HG03280 (cell line): ENCODE measurements at regions not wholly inside any gene's neighbourhood (a gene's known extent, or its start where the extent isn't known, plus 50 kb on each side); places are given as distances from the start of the nearest gene placed in this dataset.

ENCODE experiments used
- ATAC-seq: cut with Tn5 transposase; IDR thresholded peaks from one replicate; pipeline ENCODE4 v1.9.1; 2021; ENCODE audit warnings: mild to moderate bottlenecking, moderate library complexity; ENCODE audit not compliant: unreplicated experiment

GRCh38 chr6:164507206-164507940 is 802.0 kb downstream of the C6orf118 start:
- no peak for ATAC-seq

GRCh38 chr6:164505425-164505824 is 804.0 kb downstream of the C6orf118 start:
- no peak for ATAC-seq

GRCh38 chr6:164502833-164503232 is 806.6 kb downstream of the C6orf118 start:
- ATAC-seq, result no peak

- no peak for ATAC-seq
These were observed 813.4 kb downstream of the C6orf118 start for GRCh38 chr6:164495882-164496495.

- no peak for ATAC-seq
These were observed 831.0 kb downstream of the C6orf118 start for GRCh38 chr6:164478426-164478825.

GRCh38 chr6:164477790-164478189 is 831.6 kb downstream of the C6orf118 start:
- ATAC-seq, result no peak

- ATAC-seq, result no peak
These were observed 832.3 kb downstream of the C6orf118 start for GRCh38 chr6:164477101-164477500.

GRCh38 chr6:164469276-164469949 is 840.0 kb downstream of the C6orf118 start:
- ATAC-seq, result no peak

GRCh38 chr6:164455835-164456234 is 853.6 kb downstream of the C6orf118 start:
- no peak for ATAC-seq

GRCh38 chr6:164453835-164454234 is 855.6 kb downstream of the C6orf118 start:
- no peak for ATAC-seq

- no peak for ATAC-seq
These were observed 866.8 kb downstream of the C6orf118 start for GRCh38 chr6:164442572-164442971.

GRCh38 chr6:164439331-164439730 is 870.1 kb downstream of the C6orf118 start:
- ATAC-seq, result no peak

- ATAC-seq, result no peak
These were observed 872.4 kb downstream of the C6orf118 start for GRCh38 chr6:164436976-164437375.

GRCh38 chr6:164427728-164428402 is 881.5 kb downstream of the C6orf118 start:
- ATAC-seq, result no peak

GRCh38 chr6:164424489-164424888 is 884.9 kb downstream of the C6orf118 start:
- no peak for ATAC-seq

GRCh38 chr6:164419099-164419498 is 890.3 kb downstream of the C6orf118 start:
- ATAC-seq, result no peak

- no peak for ATAC-seq
These were observed 891.2 kb downstream of the C6orf118 start for GRCh38 chr6:164418262-164418588.

GRCh38 chr6:164417537-164418261 is 891.7 kb downstream of the C6orf118 start:
- ATAC-seq, result no peak

- ATAC-seq, result no peak
These were observed 893.4 kb downstream of the C6orf118 start for GRCh38 chr6:164415832-164416563.

GRCh38 chr6:164414695-164415094 is 894.7 kb downstream of the C6orf118 start:
- no peak for ATAC-seq
